Hepatocyte (in vitro differentiated cells): ENCODE measurements at regions not wholly inside any gene's neighbourhood (a gene's known extent, or its start where the extent isn't known, plus 50 kb on each side); places are given as distances from the start of the nearest gene placed in this dataset.

Experiments
- EZH2 ChIP-seq: fragments of 200-600 bp; sonication (generic); IDR thresholded peaks from 2 replicates; pipeline ENCODE4 v1.6.1; 2016; ENCODE audit warnings: antibody characterized with exemption, mild to moderate bottlenecking, borderline replicate concordance
- EZH2phosphoT487 ChIP-seq: fragments of 200-600 bp; sonication (generic); IDR thresholded peaks from one replicate; pipeline ENCODE4 v1.6.1; 2018; ENCODE audit warnings: antibody characterized with exemption, mild to moderate bottlenecking, low read depth, moderate library complexity; ENCODE audit not compliant: unreplicated experiment, severe bottlenecking
- TF ChIP-seq, protein P1 (sequence below): fragments of 200-600 bp; sonication (generic); IDR thresholded peaks from 2 replicates; pipeline ENCODE4 v1.5.1; 2016; ENCODE audit warnings: antibody characterized with exemption, mild to moderate bottlenecking; ENCODE audit not compliant: poor library complexity

DNA sequence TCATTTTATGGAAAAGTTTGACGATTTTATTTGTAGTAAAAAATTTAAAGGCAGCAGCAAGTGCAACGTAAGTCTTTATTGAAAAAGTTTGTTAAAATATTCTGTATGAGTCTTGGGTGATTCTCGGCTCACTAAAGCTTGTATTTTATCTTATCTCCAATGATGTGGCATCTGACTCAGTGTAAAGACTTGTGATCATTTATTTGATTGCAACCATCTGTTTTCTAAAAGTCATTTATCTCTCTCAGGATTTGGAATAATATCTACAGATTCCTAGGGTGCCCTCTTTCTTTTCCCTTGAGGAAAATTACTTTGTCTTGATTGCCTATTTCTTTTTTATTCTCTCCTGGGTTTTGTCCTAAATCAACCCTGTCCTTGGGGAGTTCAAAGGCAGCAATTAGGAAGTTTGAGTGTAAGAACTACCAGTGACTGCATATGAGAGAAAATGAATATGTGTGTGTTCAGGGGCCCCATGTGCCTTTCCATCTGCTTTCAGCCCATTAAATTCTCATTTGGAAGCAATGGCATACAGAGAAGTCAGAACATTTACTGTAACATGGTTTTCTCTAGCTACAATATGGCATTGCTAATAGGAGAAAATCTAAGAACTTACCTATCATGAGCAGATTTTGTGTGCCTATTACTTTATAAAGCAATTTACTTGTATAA lies 575.0 kb upstream of the CHRM3 start:
- TF ChIP-seq, protein P1, sequence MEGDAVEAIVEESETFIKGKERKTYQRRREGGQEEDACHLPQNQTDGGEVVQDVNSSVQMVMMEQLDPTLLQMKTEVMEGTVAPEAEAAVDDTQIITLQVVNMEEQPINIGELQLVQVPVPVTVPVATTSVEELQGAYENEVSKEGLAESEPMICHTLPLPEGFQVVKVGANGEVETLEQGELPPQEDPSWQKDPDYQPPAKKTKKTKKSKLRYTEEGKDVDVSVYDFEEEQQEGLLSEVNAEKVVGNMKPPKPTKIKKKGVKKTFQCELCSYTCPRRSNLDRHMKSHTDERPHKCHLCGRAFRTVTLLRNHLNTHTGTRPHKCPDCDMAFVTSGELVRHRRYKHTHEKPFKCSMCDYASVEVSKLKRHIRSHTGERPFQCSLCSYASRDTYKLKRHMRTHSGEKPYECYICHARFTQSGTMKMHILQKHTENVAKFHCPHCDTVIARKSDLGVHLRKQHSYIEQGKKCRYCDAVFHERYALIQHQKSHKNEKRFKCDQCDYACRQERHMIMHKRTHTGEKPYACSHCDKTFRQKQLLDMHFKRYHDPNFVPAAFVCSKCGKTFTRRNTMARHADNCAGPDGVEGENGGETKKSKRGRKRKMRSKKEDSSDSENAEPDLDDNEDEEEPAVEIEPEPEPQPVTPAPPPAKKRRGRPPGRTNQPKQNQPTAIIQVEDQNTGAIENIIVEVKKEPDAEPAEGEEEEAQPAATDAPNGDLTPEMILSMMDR: no peak
- no peak for TF ChIP-seq EZH2
- no peak for TF ChIP-seq EZH2phosphoT487
